ENCODE measurements at regions not wholly inside any gene's neighbourhood (a gene's known extent, or its start where the extent isn't known, plus 50 kb on each side); places are given as distances from the start of the nearest gene placed in this dataset.

- no peak for DNase-seq (ENCODE audit: low read depth in 2 of 2)
These were observed 497.8 kb downstream of the HS3ST4 start for GRCh38 chr16:26189536-26189935.

- DNase-seq (ENCODE audit: low read depth in 2 of 2) = no peak
These were observed 502.8 kb downstream of the HS3ST4 start for GRCh38 chr16:26194526-26194925.

GRCh38 chr16:26195225-26195624 lies 503.5 kb downstream of the HS3ST4 start:
- DNase-seq (ENCODE audit: low read depth in 2 of 2) = no peak

GRCh38 chr16:26196310-26196709 lies 504.6 kb downstream of the HS3ST4 start:
- DNase-seq (ENCODE audit: low read depth in 2 of 2) = no peak

GRCh38 chr16:26196802-26197201 lies 505.0 kb downstream of the HS3ST4 start:
- no peak for DNase-seq (ENCODE audit: low read depth in 2 of 2)

- DNase-seq (ENCODE audit: low read depth in 2 of 2) = no peak
These were observed 505.9 kb downstream of the HS3ST4 start for GRCh38 chr16:26197707-26198106.

- DNase-seq (ENCODE audit: low read depth in 2 of 2) = no peak
These were observed 506.5 kb downstream of the HS3ST4 start for GRCh38 chr16:26198221-26198620.

- no peak for DNase-seq (ENCODE audit: low read depth in 2 of 2)
These were observed 512.4 kb downstream of the HS3ST4 start for GRCh38 chr16:26204138-26204537.

- DNase-seq (ENCODE audit: low read depth in 2 of 2) = no peak
These were observed 519.8 kb downstream of the HS3ST4 start for GRCh38 chr16:26211542-26211941.

GRCh38 chr16:26212599-26212998 lies 520.8 kb downstream of the HS3ST4 start:
- DNase-seq (ENCODE audit: low read depth in 2 of 2) = no peak

- no peak for DNase-seq (ENCODE audit: low read depth in 2 of 2)
These were observed 522.9 kb downstream of the HS3ST4 start for GRCh38 chr16:26214581-26215174.

GRCh38 chr16:26220894-26221293 lies 529.1 kb downstream of the HS3ST4 start:
- DNase-seq (ENCODE audit: low read depth in 2 of 2) = no peak

- no peak for DNase-seq (ENCODE audit: low read depth in 2 of 2)
These were observed 539.9 kb downstream of the HS3ST4 start for GRCh38 chr16:26231647-26232046.

GRCh38 chr16:26240807-26241206 lies 549.0 kb downstream of the HS3ST4 start:
- no peak for DNase-seq (ENCODE audit: low read depth in 2 of 2)

- no peak for DNase-seq (ENCODE audit: low read depth in 2 of 2)
These were observed 555.3 kb downstream of the HS3ST4 start for GRCh38 chr16:26247063-26247462.

- no peak for DNase-seq (ENCODE audit: low read depth in 2 of 2)
These were observed 560.8 kb downstream of the HS3ST4 start for GRCh38 chr16:26252598-26252997.

GRCh38 chr16:26261621-26262020 lies 569.9 kb downstream of the HS3ST4 start:
- DNase-seq (ENCODE audit: low read depth in 2 of 2) = no peak

GRCh38 chr16:26263406-26263805 lies 571.6 kb downstream of the HS3ST4 start:
- DNase-seq (ENCODE audit: low read depth in 2 of 2) = no peak

- no peak for DNase-seq (ENCODE audit: low read depth in 2 of 2)
These were observed 575.9 kb downstream of the HS3ST4 start for GRCh38 chr16:26267641-26268040.

GRCh38 chr16:26269673-26270072 lies 577.9 kb downstream of the HS3ST4 start:
- DNase-seq (ENCODE audit: low read depth in 2 of 2) = no peak

- DNase-seq (ENCODE audit: low read depth in 2 of 2) = no peak
These were observed 581.8 kb downstream of the HS3ST4 start for GRCh38 chr16:26273607-26274006.

GRCh38 chr16:26275021-26275590 lies 583.3 kb downstream of the HS3ST4 start:
- DNase-seq (ENCODE audit: low read depth in 2 of 2) = no peak

- DNase-seq (ENCODE audit: low read depth in 2 of 2) = no peak
These were observed 584.5 kb downstream of the HS3ST4 start for GRCh38 chr16:26276289-26276688.

Measured in stimulated activated CD4-positive, alpha-beta T cell treated with anti-CD3 and anti-CD28 coated beads, Interleukin-1b, Interleukin-23, amount 100 ng/mL, for 4 hours (primary cell).